NCI-H446 (cell line): ENCODE measurements at regions not wholly inside any gene's neighbourhood (a gene's known extent, or its start where the extent isn't known, plus 50 kb on each side); places are given as distances from the start of the nearest gene placed in this dataset.
"Not testable (repeated sequence)": the region's sequence is repeated elsewhere in the genome, so short reads cannot be mapped to it uniquely, and the experiment has no call there.

Experiments used
- DNase-seq, 2 experiments: peaks; one replicate each; lab custom pipeline; 2025; lab: John Stamatoyannopoulos, UW

DNA sequence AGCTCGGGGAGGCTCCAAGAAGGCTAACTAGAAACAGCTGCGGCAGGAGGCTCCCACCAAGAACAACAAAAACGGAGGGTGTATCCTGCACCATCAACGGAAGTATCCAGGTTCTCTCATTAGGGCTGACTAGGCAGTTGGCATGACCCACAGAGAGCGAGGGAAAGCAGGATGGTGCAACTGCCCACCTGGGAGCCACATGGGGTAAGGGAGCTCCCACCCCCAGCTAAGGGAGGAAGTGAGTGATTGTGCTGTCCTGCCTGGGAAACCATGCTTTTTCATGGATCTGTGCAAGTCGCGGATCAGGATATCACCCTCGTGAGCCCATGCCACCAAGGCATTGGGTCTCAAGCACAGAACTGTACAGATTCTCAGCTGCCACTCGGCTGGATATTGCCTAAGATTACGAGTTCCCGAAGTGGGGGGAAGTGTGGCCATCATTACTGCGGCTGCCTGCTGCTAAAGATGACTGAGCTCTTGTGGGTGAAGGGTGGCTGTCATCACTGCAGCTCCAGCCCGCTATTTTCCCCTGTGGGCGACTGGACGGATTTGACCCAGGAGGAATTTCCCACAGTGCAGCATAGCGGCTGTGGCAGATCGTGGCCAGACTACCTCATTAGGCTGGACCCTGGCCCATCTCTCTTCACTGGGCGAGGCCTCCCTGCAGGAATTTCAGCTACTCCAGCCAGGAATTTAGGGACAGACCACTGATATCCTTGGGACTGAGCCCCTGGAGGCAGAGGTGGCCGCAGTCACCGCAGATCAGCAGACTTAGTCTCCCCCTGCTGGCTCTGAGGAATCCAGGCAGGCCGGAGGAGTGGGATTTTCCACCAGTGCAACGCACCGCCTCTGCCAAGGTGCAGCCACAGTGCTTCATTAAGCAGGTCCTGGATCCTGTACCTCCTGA is 515.7 kb downstream of the FRK start:
- no peak for DNase-seq

- DNase-seq: no peak
Measured at GRCh38 chr6:115540077-115540869, 520.4 kb downstream of the FRK start.

GRCh38 chr6:115539531-115539930 is 521.2 kb downstream of the FRK start:
- no peak for DNase-seq

GRCh38 chr6:115524821-115525220 is 535.9 kb downstream of the FRK start:
- no peak for DNase-seq

- DNase-seq: not testable (repeated sequence)
Measured at GRCh38 chr6:115521747-115522146, 538.9 kb downstream of the FRK start.

GRCh38 chr6:115514656-115515055 is 546.0 kb downstream of the FRK start:
- no peak for DNase-seq

GRCh38 chr6:115512923-115513322 is 547.8 kb downstream of the FRK start:
- DNase-seq: no peak

DNA sequence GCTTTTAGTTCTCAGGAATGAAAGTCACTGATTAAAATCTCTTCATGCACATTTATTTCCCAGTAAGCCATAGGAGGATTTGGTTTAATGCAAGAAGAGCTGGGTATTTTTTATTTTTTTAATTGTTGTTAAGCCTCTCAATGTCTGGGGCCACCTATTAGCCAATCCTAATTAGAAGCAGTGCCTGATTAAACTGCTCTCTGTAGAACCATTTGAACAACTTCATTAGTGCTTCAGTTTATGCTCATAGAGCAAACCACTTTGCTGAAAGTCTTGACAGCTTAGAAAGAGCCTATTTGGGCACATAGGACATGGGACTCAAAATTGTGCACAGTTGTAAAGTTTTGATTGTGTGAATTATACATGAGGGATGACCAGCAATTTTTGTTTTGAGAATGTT is 548.9 kb downstream of the FRK start:
- DNase-seq: no peak

GRCh38 chr6:115502432-115502831 is 558.3 kb downstream of the FRK start:
- not testable (repeated sequence) for DNase-seq

- DNase-seq: no peak
Measured at GRCh38 chr6:115495184-115495583, 565.5 kb downstream of the FRK start.

DNA sequence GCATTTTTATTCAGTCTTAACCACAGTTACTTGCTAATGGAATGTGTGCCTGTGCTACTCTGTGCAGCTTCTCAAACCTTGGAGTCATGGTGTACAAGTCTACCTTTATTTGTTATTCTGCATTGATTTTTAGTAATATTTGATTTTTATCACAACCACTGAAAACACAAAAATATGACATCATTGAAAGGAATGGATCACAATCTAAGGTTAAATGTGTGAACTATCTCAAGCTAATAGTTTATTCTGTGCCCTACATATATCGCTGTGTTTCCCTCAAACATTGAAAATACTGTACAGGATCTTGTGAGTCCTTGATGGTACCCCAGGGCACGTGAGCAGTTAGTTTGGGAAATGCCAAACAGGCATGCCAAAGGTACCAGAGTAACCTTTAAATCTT is 573.4 kb downstream of the FRK start:
- no peak for DNase-seq

GRCh38 chr6:115485400-115485799 is 575.3 kb downstream of the FRK start:
- DNase-seq: no peak

DNA sequence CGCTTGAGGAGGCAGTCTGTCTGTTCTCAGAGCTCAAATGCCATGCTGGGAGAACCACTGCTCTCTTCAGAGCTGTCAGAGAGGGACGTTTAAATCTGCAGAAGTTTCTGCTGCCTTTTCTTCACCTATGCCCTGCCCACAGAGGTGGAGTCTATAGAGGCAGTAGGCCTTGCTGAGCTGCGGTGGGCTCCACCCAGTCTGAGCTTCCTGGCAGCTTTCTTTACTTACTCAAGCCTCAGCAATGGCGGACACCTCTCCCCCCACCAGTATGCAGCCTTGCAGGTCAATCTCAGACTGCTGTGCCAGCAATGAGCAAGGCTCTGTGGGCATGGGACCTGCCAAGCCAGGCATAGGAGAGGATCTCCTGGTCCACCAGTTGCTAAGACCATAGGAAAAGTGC is 580.1 kb downstream of the FRK start:
- DNase-seq: not testable (repeated sequence)

DNA sequence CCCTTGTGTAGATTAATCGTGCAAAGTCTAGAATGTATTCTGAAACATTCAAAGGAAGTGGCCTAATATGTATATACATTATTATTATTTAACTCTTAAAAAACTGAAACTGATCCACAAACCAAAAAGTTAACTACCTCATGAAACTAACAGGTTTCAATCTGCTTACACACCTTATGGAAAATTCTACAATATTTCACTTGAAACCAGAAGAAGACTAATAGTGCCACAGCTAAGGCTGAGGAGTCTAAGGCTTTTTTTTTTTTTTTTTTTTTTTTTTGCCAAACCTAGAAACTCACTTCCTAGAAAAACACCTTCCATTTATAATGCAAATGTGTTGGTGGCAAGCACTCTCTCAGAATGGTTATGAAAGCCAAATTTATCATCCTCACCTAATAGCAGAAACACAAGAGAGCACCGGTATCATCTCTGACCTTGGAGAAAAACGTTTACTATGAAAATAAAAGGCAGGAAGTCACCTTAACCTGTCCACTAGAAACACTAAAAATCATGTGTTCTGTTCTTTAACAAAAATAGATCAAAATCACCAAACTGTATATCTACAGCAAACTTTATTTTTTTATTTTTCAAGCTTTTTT is 586.1 kb downstream of the FRK start:
- DNase-seq: no peak

- no peak for DNase-seq
Measured at GRCh38 chr6:115468272-115469005, 592.3 kb downstream of the FRK start.

GRCh38 chr6:115467726-115468125 is 593.0 kb downstream of the FRK start:
- no peak for DNase-seq

DNA sequence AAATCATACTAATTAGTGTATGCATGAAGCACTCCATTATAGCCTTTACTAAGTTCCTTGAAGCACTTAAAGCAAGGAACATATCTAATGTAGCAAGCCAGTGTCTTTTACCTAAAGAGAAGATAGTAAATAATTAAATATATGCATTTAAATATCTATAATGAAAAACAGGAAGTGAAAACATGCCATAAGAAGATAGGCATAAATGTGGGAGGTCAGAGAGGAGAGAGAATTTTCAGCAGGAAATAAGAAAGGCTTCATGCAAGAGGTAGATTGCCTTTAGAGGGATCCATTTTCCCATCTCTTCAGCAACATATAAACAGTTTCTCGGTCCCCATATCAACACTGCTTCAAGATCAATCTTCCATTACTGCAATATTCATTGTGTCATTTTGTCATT is 599.8 kb downstream of the FRK start:
- DNase-seq: no peak

DNA sequence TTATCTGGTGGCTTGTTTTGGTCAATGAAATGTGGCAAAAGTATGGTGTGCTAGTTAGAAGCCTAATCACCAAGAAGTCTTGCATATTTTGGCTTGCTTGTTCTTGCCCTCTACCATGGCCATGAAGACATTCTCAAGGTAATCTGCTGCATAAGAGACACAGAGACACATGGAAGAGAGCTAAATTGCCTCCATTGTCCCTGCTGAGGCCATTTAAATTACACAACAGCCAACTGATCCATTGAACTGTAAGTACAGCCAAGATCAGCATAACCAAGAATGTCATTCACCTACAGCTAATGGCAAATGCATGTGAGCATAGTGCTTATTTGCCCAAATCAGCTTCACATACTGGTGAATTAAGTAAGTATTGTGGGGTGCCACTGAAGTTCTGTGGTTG is 603.8 kb downstream of the FRK start:
- no peak for DNase-seq

- DNase-seq: no peak
Measured at GRCh38 chr6:115443825-115444478, 616.7 kb downstream of the FRK start.

DNA sequence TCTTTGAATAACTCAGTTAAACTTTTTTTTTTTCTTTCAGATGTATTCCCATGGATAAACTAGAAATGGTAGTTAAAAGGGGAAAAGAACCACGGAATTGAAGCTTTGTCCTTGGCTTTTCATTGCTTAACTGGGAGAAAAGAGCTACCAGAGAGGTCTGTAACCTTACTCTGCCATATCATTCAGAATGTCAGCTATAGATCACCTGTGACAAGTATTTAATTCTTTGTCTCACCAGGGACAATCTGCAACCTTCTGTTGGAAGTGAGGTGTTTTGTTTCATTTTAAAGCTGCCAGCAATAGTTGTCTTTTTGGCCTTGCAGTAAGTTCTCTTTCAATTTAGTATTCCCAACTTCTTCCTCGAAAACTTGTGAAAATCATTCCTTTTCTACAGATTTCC is 618.4 kb downstream of the FRK start:
- no peak for DNase-seq

GRCh38 chr6:115441651-115442050 is 619.0 kb downstream of the FRK start:
- no peak for DNase-seq

DNA sequence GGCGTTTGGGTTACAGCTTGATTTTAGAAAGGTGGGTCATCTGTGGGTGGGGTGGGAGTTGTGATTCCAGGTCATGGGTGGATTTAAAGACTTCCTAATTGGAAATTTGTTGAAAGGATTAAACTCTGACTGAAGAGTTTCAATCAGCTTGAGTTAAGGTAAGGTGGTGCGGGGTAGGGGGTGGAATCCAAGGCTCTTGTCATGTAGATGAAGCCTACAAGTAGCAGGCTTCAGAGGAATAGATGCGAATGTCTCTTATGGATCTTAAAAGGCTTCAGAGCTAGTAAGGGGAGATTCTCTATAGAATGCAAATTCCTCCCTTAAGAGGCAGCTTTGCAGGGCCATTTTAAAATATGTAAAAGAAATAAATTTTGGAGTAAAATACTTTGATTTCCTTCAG is 645.3 kb downstream of the FRK start:
- DNase-seq: no peak
